OCI-LY1 (cell line): ENCODE measurements at regions not wholly inside any gene's neighbourhood (a gene's known extent, or its start where the extent isn't known, plus 50 kb on each side); places are given as distances from the start of the nearest gene placed in this dataset.

Source experiments
- H2AFZ ChIP-seq: fragments of 200-600 bp; sonication (generic), shearing (Covaris generic); 2 replicates; pipeline ENCODE4 v1.6.0; 2014; ENCODE audit warnings: antibody characterized with exemption, mild to moderate bottlenecking, low read length
- H3F3A ChIP-seq: fragments of 200-600 bp; sonication (generic), shearing (Covaris generic); 2 replicates; pipeline ENCODE4 v1.6.0; 2014; ENCODE audit warnings: mild to moderate bottlenecking, antibody characterized with exemption, low read length, moderate library complexity; ENCODE audit not compliant: insufficient read depth
- H3K27ac ChIP-seq: fragments of 200-600 bp; sonication (generic); 2 replicates; pipeline ENCODE4 v1.5.1; 2014; ENCODE audit warnings: low read length, mixed run types, mild to moderate bottlenecking, low read depth; ENCODE audit not compliant: poor library complexity, severe bottlenecking
- H3K27me3 ChIP-seq: fragments of 200-600 bp; sonication (generic); 2 replicates; pipeline ENCODE4 v1.6.0; 2014; ENCODE audit warnings: antibody characterized with exemption, mild to moderate bottlenecking, low read length, moderate library complexity; ENCODE audit not compliant: insufficient read depth
- H3K36me3 ChIP-seq: fragments of 200-600 bp; sonication (generic); 2 replicates; pipeline ENCODE4 v1.6.1; 2014; ENCODE audit warnings: mild to moderate bottlenecking, antibody characterized with exemption, low read length, moderate library complexity, mixed read lengths; ENCODE audit not compliant: insufficient read depth
- H3K4me1 ChIP-seq: fragments of 200-600 bp; sonication (generic); 2 replicates; pipeline ENCODE4 v1.5.1; 2014; ENCODE audit warnings: mild to moderate bottlenecking, low read length, moderate library complexity; ENCODE audit not compliant: insufficient read depth, severe bottlenecking
- H3K4me2 ChIP-seq: fragments of 200-600 bp; sonication (generic), shearing (Covaris generic); 2 replicates; pipeline ENCODE4 v1.6.1; 2014; ENCODE audit warnings: low read length
- H3K4me3 ChIP-seq: fragments of 200-600 bp; sonication (generic); 2 replicates; pipeline ENCODE4 v1.5.1; 2014; ENCODE audit warnings: low read length, low read depth, mild to moderate bottlenecking, mixed read lengths; ENCODE audit not compliant: poor library complexity, severe bottlenecking
- H3K79me2 ChIP-seq: fragments of 200-600 bp; shearing (Covaris generic); 2 replicates; pipeline ENCODE4 v1.6.1; 2016; ENCODE audit warnings: mixed run types, low read length, mixed read lengths; ENCODE audit not compliant: insufficient read depth
- H3K9ac ChIP-seq: fragments of 200-600 bp; sonication (generic), shearing (Covaris generic); 2 replicates; pipeline ENCODE4 v1.6.1; 2014; ENCODE audit warnings: mild to moderate bottlenecking, low read length, mixed read lengths
- H3K9me2 ChIP-seq: fragments of 200-600 bp; sonication (generic), shearing (Covaris generic); 2 replicates; pipeline ENCODE4 v1.6.1; 2014; ENCODE audit warnings: low read depth, mild to moderate bottlenecking, low read length, mixed read lengths
- H3K9me3 ChIP-seq: fragments of 200-600 bp; shearing (Covaris generic); 2 replicates; pipeline ENCODE4 v1.6.1; 2014; ENCODE audit warnings: low read length, mixed read lengths
- H4K20me1 ChIP-seq: fragments of 200-600 bp; sonication (generic), shearing (Covaris generic); 2 replicates; pipeline ENCODE4 v1.6.0; 2016; ENCODE audit warnings: mild to moderate bottlenecking, low read length; ENCODE audit not compliant: insufficient read depth
- CTCF ChIP-seq: fragments of 200-600 bp; sonication (generic), shearing (Covaris generic); IDR thresholded peaks from 2 replicates; pipeline ENCODE4 v1.5.1; 2017; ENCODE audit warnings: mild to moderate bottlenecking, antibody characterized with exemption, low read length, moderate library complexity, mixed read lengths
- EZH2 ChIP-seq: fragments of 200-600 bp; sonication (generic), shearing (Covaris generic); IDR thresholded peaks from 2 replicates; pipeline ENCODE4 v1.8.0; 2017; ENCODE audit warnings: borderline replicate concordance, mixed run types, mild to moderate bottlenecking, antibody characterized with exemption, low read length, moderate library complexity, mixed read lengths

- no peaks in the 10 kb centered on the region for H3K9me2 ChIP-seq
- no peaks in the 10 kb centered on the region for H3K4me1 ChIP-seq
- H3K27ac ChIP-seq: no peak overlapping the region
- no peaks in the 10 kb centered on the region for H3K9me3 ChIP-seq
- no peaks in the 10 kb centered on the region for H3K36me3 ChIP-seq
- H3K27me3 ChIP-seq: no peaks in the 10 kb centered on the region
- no peak overlapping the region for H3K9ac ChIP-seq
- no peaks in the 10 kb centered on the region for H3F3A ChIP-seq
- TF ChIP-seq CTCF (no peak), EZH2 (no peak)
- H2AFZ ChIP-seq: no peak overlapping the region
- no peak overlapping the region for H3K4me3 ChIP-seq
- no peaks in the 10 kb centered on the region for H4K20me1 ChIP-seq
- no peaks in the 10 kb centered on the region for H3K79me2 ChIP-seq
- no peak overlapping the region for H3K4me2 ChIP-seq
These were observed 83.3 kb downstream of the ZNF621 start for GRCh38 chr3:40608091-40608490.

GRCh38 chr3:40613306-40613705 is 88.5 kb downstream of the ZNF621 start:
- H3K9ac ChIP-seq: no peak overlapping the region
- H3K36me3 ChIP-seq: no peaks in the 10 kb centered on the region
- H2AFZ ChIP-seq: no peak overlapping the region
- no peaks in the 10 kb centered on the region for H3K9me2 ChIP-seq
- no peaks in the 10 kb centered on the region for H4K20me1 ChIP-seq
- no peak overlapping the region for H3K4me2 ChIP-seq
- TF ChIP-seq CTCF (no peak), EZH2 (no peak)
- no peaks in the 10 kb centered on the region for H3K9me3 ChIP-seq
- no peaks in the 10 kb centered on the region for H3K4me1 ChIP-seq
- H3K4me3 ChIP-seq: no peak overlapping the region
- no peak overlapping the region for H3K27ac ChIP-seq
- no peaks in the 10 kb centered on the region for H3K27me3 ChIP-seq
- H3K79me2 ChIP-seq: no peaks in the 10 kb centered on the region
- no peaks in the 10 kb centered on the region for H3F3A ChIP-seq

DNA sequence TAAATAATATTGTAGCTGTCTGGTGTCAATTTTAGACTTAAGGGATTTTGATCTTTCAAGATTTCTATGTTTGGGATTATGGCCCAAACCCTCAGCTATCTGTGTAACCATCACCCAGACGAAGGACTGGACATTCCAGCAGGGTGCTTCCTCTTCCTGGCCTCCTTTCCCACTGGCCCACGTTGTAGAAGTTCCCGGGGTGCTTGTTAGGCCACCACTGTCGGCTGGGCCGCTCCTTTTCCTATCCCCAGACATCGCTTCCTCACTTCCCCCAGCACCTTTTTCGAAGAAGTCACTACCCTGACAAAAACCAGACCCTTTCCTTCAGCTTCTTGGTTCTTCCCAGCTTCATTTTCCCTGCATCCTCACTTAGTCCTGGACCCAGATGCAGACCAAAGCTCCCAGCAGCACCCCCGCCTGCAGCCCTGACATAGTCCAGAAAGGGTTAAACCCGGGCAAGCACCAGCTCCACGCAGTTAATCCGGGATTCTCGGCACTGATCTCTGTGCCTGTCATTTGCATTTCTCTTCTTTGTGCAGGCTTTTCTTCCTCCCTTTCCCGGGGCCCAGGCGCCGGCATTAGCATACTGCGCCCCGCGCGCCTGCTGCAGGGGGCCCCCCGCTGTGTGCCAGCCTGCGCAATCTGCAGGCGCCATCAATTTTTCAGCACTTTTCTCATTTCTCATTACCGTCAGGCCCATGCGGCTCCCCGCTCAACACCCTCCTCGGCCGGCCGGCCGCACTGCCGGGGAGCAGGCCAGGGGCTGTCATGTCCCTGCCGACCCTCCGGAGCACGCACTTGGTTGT is 90.6 kb downstream of the ZNF621 start:
- no peak overlapping the region for H3K9ac ChIP-seq
- no peak overlapping the region for H3K4me2 ChIP-seq
- H3K27ac ChIP-seq: no peak overlapping the region
- H2AFZ ChIP-seq: no peak overlapping the region
- H4K20me1 ChIP-seq: no peaks in the 10 kb centered on the region
- H3K4me1 ChIP-seq: no peaks in the 10 kb centered on the region
- no peaks in the 10 kb centered on the region for H3K27me3 ChIP-seq
- no peaks in the 10 kb centered on the region for H3K79me2 ChIP-seq
- H3K9me2 ChIP-seq: no peaks in the 10 kb centered on the region
- H3K9me3 ChIP-seq: no peaks in the 10 kb centered on the region
- no peaks in the 10 kb centered on the region for H3F3A ChIP-seq
- H3K4me3 ChIP-seq: no peak overlapping the region
- H3K36me3 ChIP-seq: no peaks in the 10 kb centered on the region
- TF ChIP-seq CTCF (no peak), EZH2 (no peak)
